IMR-90 (cell line): ENCODE measurements at regions not wholly inside any gene's neighbourhood (a gene's known extent, or its start where the extent isn't known, plus 50 kb on each side); places are given as distances from the start of the nearest gene placed in this dataset.

ENCODE experiments used
- ATAC-seq: fragments of 200-7000 bp; cut with Tn5 transposase; 2 replicates; pipeline ENCODE4 v1.9.1; 2020; ENCODE audit warnings: low read depth, mild to moderate bottlenecking, moderate library complexity
- BruUV-seq: library from RNA; stranded (reverse); fragments of 400-500 nt; replicated peaks from 2 replicates; lab custom pipeline; 2021; lab: Mats Ljungman, UMichigan
- CTCF ChIA-PET: fragments of 300-600 bp; formaldehyde crosslinking; extraction: SDS; loops from one replicate; lab custom pipeline; 2021; ENCODE audit warnings: antibody characterized with exemption; lab: Yijun Ruan, JAX
- POLR2A ChIA-PET: fragments of 300-600 bp; sonication (Branson Sonifier 250); formaldehyde crosslinking; loops from one replicate; lab custom pipeline; 2022; ENCODE audit warnings: antibody characterized with exemption; ENCODE audit not compliant: unreplicated experiment; lab: Charles Lee
- DNase-seq: peaks from one replicate; pipeline ENCODE4 v3.0.0; 2013
- H2AFZ ChIP-seq: replicated peaks from 2 replicates; pipeline ENCODE3; 2013; ENCODE audit warnings: low read length, mild to moderate bottlenecking; ENCODE audit not compliant: poor library complexity
- H2AK5ac ChIP-seq: 2 replicates; pipeline ENCODE4 v1.6.1; 2013; ENCODE audit warnings: low read depth, low read length, inconsistent platforms
- H2AK9ac ChIP-seq: replicated peaks from 2 replicates; pipeline ENCODE3; 2013; ENCODE audit warnings: mild to moderate bottlenecking, low read depth, low read length, moderate library complexity; ENCODE audit not compliant: poor library complexity
- H2BK120ac ChIP-seq: 2 replicates; pipeline ENCODE4 v1.6.1; 2013; ENCODE audit warnings: low read depth, low read length, inconsistent platforms
- H2BK15ac ChIP-seq: 3 replicates; pipeline ENCODE4 v1.6.1; 2013; ENCODE audit warnings: low read depth, low read length, inconsistent platforms
- H2BK20ac ChIP-seq: 2 replicates; pipeline ENCODE4 v1.6.1; 2013; ENCODE audit warnings: low read depth, mild to moderate bottlenecking, inconsistent platforms, low read length, moderate library complexity
- H2BK5ac ChIP-seq: 2 replicates; pipeline ENCODE4 v1.6.1; 2013; ENCODE audit warnings: mild to moderate bottlenecking, low read depth, low read length, inconsistent platforms; ENCODE audit not compliant: poor library complexity, severe bottlenecking
- H3K14ac ChIP-seq: replicated peaks from 2 replicates; pipeline ENCODE4 v1.6.1; 2013; ENCODE audit warnings: low read depth, low read length, inconsistent platforms
- H3K18ac ChIP-seq: 2 replicates; pipeline ENCODE4 v1.6.1; 2013; ENCODE audit warnings: low read depth, low read length, control low read depth
- H3K23ac ChIP-seq: 2 replicates; pipeline ENCODE4 v1.6.1; 2013; ENCODE audit warnings: low read depth, low read length, inconsistent platforms
- H3K27ac ChIP-seq: 2 replicates; pipeline ENCODE4 v1.5.1; 2013; ENCODE audit warnings: mild to moderate bottlenecking, control low read depth, low read length; ENCODE audit not compliant: insufficient read depth
- H3K27me3 ChIP-seq: 2 replicates; pipeline ENCODE4 v1.6.1; 2013; ENCODE audit warnings: low read length; ENCODE audit not compliant: control insufficient read depth, insufficient read depth
- H3K36me3 ChIP-seq: 2 replicates; pipeline ENCODE4 v1.6.1; 2013; ENCODE audit warnings: low read length, mixed read lengths; ENCODE audit not compliant: control insufficient read depth, insufficient read depth
- H3K4ac ChIP-seq: 2 replicates; pipeline ENCODE4 v1.6.1; 2013; ENCODE audit warnings: low read depth, low read length, inconsistent platforms
- H3K4me1 ChIP-seq: 2 replicates; pipeline ENCODE4 v1.6.1; 2013; ENCODE audit warnings: low read length, mixed read lengths; ENCODE audit not compliant: control insufficient read depth, insufficient read depth
- H3K4me2 ChIP-seq: 2 replicates; pipeline ENCODE4 v1.6.1; 2013; ENCODE audit warnings: low read depth, mild to moderate bottlenecking, control low read depth, low read length, moderate library complexity
- H3K4me3 ChIP-seq: 2 replicates; pipeline ENCODE4 v1.5.1; 2013; ENCODE audit warnings: low read depth, mild to moderate bottlenecking, control low read depth, low read length, moderate library complexity; ENCODE audit not compliant: insufficient read depth
- H3K56ac ChIP-seq: 2 replicates; pipeline ENCODE4 v1.6.1; 2013; ENCODE audit warnings: low read length, inconsistent platforms; ENCODE audit not compliant: insufficient read depth; ENCODE audit errors: extremely low read depth
- H3K79me1 ChIP-seq, 2 experiments: 2 replicates each; pipeline ENCODE4 v1.6.1; 2013; ENCODE audit warnings: low read length in 2 of 2, inconsistent platforms in 1 of 2, low read depth in 1 of 2
- H3K9ac ChIP-seq: 2 replicates; pipeline ENCODE4 v1.6.1; 2013; ENCODE audit warnings: low read depth, low read length, control low read depth
- H3K9me1 ChIP-seq: 2 replicates; pipeline ENCODE4 v1.6.1; 2013; ENCODE audit warnings: low read length, inconsistent platforms; ENCODE audit not compliant: insufficient read depth
- H3K9me3 ChIP-seq: 2 replicates; pipeline ENCODE4 v1.6.1; 2013; ENCODE audit warnings: low read length; ENCODE audit not compliant: control insufficient read depth, insufficient read depth
- H4K20me1 ChIP-seq: 2 replicates; pipeline ENCODE4 v1.6.1; 2013; ENCODE audit warnings: low read length, inconsistent platforms; ENCODE audit not compliant: insufficient read depth
- H4K5ac ChIP-seq: 2 replicates; pipeline ENCODE4 v1.6.1; 2013; ENCODE audit warnings: mild to moderate bottlenecking, low read depth, low read length, control low read depth
- H4K8ac ChIP-seq, 2 experiments: 2 replicates each; pipeline ENCODE4 v1.6.1; 2013; ENCODE audit warnings: low read depth in 2 of 2, low read length in 2 of 2, control low read depth in 1 of 2, inconsistent platforms in 1 of 2
- H4K91ac ChIP-seq: 2 replicates; pipeline ENCODE4 v1.6.1; 2013; ENCODE audit warnings: low read depth, low read length, inconsistent platforms; ENCODE audit not compliant: insufficient read depth
- BHLHE40 ChIP-seq: fragments of 150-350 bp; IDR thresholded peaks from 2 replicates; pipeline ENCODE4 v1.6.1; 2016; ENCODE audit warnings: mild to moderate bottlenecking, low read depth, low read length
- CEBPB ChIP-seq: IDR thresholded peaks from 2 replicates; pipeline ENCODE4 v1.6.1; 2012; ENCODE audit warnings: low read depth, low read length, improper control_type of control experiment
- CHD1 ChIP-seq: IDR thresholded peaks from 2 replicates; pipeline ENCODE4 v1.6.1; 2012; ENCODE audit warnings: low read depth, low read length, improper control_type of control experiment
- MXI1 ChIP-seq: IDR thresholded peaks from 2 replicates; pipeline ENCODE4 v1.6.1; 2012; ENCODE audit warnings: low read depth, mild to moderate bottlenecking, low read length, moderate library complexity, borderline replicate concordance
- NFE2L2 ChIP-seq: fragments of 150-350 bp; IDR thresholded peaks from 2 replicates; pipeline ENCODE4 v1.6.1; 2016; ENCODE audit warnings: low read depth, mild to moderate bottlenecking, low read length
- RAD21 ChIP-seq: IDR thresholded peaks from 2 replicates; pipeline ENCODE4 v1.6.1; 2012; ENCODE audit warnings: low read length, improper control_type of control experiment
- RCOR1 ChIP-seq: IDR thresholded peaks from 2 replicates; pipeline ENCODE4 v1.6.1; 2012; ENCODE audit warnings: mild to moderate bottlenecking, low read length, improper control_type of control experiment; ENCODE audit not compliant: insufficient replicate concordance
- RFX5 ChIP-seq: IDR thresholded peaks from 2 replicates; pipeline ENCODE4 v1.8.0; 2012; ENCODE audit warnings: low read depth, mild to moderate bottlenecking, low read length, moderate library complexity
- WGBS, 2 experiments: methylation state at CpG; one replicate each; pipeline versions ENCODE4 v1.1.5 to v1.1.7; 2013; ENCODE audit warnings: missing lambda C conversion rate in 2 of 2; ENCODE audit not compliant: insufficient read length in 1 of 2; ENCODE audit errors: extremely low coverage in 2 of 2; 5-methylcytosine and 5-hydroxymethylcytosine counted together
- dilution Hi-C: fragments of 300-500 bp; cut with HindIII; formaldehyde crosslinking; loops from one replicate; pipeline ENCODE4 v1.14.3; 2018; ENCODE audit warnings: low sequenced_read_pairs; ENCODE audit not compliant: unreplicated experiment
- in situ Hi-C: fragments of 300-500 bp; cut with MboI; formaldehyde crosslinking; loops from 3 replicates; pipeline ENCODE4 v1.14.3; 2019; ENCODE audit warnings: low sequenced_read_pairs, inconsistent platforms, mixed read lengths
- intact Hi-C: fragments of 100-400 bp; cut with micrococcal nuclease; formaldehyde crosslinking; loops from 2 replicates; pipeline ENCODE4 v1.10.0; 2022
- TF ChIP-seq, protein P1 (sequence below): conservative IDR thresholded peaks from 2 replicates; pipeline ENCODE4 v1.5.1; 2012; ENCODE audit warnings: mild to moderate bottlenecking, low read depth, low read length, improper control_type of control experiment
- TF ChIP-seq, protein P2 (sequence below): fragments of 150-350 bp; IDR thresholded peaks from 2 replicates; pipeline ENCODE4 v1.6.1; 2017; ENCODE audit warnings: mild to moderate bottlenecking, antibody characterized with exemption, low read length, low read depth

DNA sequence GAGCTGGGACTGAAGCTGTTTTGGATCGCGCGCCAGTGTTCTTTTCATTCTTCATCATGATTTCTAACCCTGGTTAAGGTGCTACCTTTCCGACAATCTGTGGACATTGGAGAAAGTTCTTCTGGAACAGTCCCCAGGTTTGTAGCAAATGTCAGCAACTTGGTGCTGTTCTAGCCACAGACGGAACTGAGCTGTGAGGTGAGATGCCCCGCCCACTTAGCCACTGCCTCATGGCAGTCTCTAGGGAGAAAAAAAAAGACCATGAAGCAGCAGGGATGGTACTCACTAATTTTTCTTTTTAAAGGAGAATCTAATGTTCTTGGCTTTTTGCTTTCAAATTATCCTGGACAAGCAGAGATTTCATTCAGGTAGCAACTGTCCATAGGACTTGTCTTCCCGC is 72.1 kb upstream of the STK32A start:
- ATAC-seq (no peak), DNase-seq (no peak)
- H4K91ac ChIP-seq = no peak overlapping the region
- POLR2A ChIA-PET = no interaction called here
- H3K14ac ChIP-seq = no peak overlapping the region
- no peak overlapping the region for H3K27ac ChIP-seq
- no peaks in the 10 kb centered on the region for H3K79me1 ChIP-seq
- intact Hi-C loops (no loop called here), in situ Hi-C loops (no loop called here), dilution Hi-C loops (no loop called here)
- H4K8ac ChIP-seq = no peak overlapping the region
- BruUV-seq = no TSS peak
- no peak overlapping the region for H2BK20ac ChIP-seq
- no peak overlapping the region for H2BK5ac ChIP-seq
- H2AK9ac ChIP-seq = no peak overlapping the region
- H3K23ac ChIP-seq = no peak overlapping the region
- no peak overlapping the region for H2AFZ ChIP-seq
- H2BK15ac ChIP-seq = no peak overlapping the region
- no peaks in the 10 kb centered on the region for H3K36me3 ChIP-seq
- H3K9me1 ChIP-seq = no peaks in the 10 kb centered on the region
- no peaks in the 10 kb centered on the region for H3K9me3 ChIP-seq
- no peak overlapping the region for H3K56ac ChIP-seq
- no peak overlapping the region for H2AK5ac ChIP-seq
- TF ChIP-seq MXI1 (no peak), BHLHE40 (no peak), RAD21 (no peak), CEBPB (no peak), RFX5 (no peak), CHD1 (no peak), RCOR1 (no peak), NFE2L2 (no peak)
- TF ChIP-seq, protein P1, sequence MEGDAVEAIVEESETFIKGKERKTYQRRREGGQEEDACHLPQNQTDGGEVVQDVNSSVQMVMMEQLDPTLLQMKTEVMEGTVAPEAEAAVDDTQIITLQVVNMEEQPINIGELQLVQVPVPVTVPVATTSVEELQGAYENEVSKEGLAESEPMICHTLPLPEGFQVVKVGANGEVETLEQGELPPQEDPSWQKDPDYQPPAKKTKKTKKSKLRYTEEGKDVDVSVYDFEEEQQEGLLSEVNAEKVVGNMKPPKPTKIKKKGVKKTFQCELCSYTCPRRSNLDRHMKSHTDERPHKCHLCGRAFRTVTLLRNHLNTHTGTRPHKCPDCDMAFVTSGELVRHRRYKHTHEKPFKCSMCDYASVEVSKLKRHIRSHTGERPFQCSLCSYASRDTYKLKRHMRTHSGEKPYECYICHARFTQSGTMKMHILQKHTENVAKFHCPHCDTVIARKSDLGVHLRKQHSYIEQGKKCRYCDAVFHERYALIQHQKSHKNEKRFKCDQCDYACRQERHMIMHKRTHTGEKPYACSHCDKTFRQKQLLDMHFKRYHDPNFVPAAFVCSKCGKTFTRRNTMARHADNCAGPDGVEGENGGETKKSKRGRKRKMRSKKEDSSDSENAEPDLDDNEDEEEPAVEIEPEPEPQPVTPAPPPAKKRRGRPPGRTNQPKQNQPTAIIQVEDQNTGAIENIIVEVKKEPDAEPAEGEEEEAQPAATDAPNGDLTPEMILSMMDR = no peak
- TF ChIP-seq, protein P2, sequence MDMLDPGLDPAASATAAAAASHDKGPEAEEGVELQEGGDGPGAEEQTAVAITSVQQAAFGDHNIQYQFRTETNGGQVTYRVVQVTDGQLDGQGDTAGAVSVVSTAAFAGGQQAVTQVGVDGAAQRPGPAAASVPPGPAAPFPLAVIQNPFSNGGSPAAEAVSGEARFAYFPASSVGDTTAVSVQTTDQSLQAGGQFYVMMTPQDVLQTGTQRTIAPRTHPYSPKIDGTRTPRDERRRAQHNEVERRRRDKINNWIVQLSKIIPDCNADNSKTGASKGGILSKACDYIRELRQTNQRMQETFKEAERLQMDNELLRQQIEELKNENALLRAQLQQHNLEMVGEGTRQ = no peak
- H3K27me3 ChIP-seq = no peaks in the 10 kb centered on the region
- H3K4me2 ChIP-seq = no peak overlapping the region
- no peak overlapping the region for H3K18ac ChIP-seq
- no peak overlapping the region for H4K5ac ChIP-seq
- H3K4me3 ChIP-seq = no peak overlapping the region
- CTCF ChIA-PET = interaction anchor here (0.7 kb wide), 1 partner anchor 586 kb away, joined by 3 read pairs; no protein-coding TSS in a partner anchor
- H3K9ac ChIP-seq = no peak overlapping the region
- no peaks in the 10 kb centered on the region for H4K20me1 ChIP-seq
- no peak overlapping the region for H2BK120ac ChIP-seq
- 100% methylated on average over 1 of the region's 7 CpGs; no CpG with 5 or more reads in 1 of the 2 experiments for WGBS, 2 experiments
- no peak overlapping the region for H3K4ac ChIP-seq
- no peaks in the 10 kb centered on the region for H3K4me1 ChIP-seq
